ENCODE measurements at regions not wholly inside any gene's neighbourhood (a gene's known extent, or its start where the extent isn't known, plus 50 kb on each side); places are given as distances from the start of the nearest gene placed in this dataset.

GRCh38 chr3:176969066-176969465 is 228.2 kb downstream of the TBL1XR1 start:
- no peak for DNase-seq

- DNase-seq, result no peak
These were observed 228.7 kb downstream of the TBL1XR1 start for GRCh38 chr3:176968631-176969030.

- no peak for DNase-seq
These were observed 229.8 kb downstream of the TBL1XR1 start for GRCh38 chr3:176967522-176967921.

GRCh38 chr3:176964661-176965060 is 232.6 kb downstream of the TBL1XR1 start:
- DNase-seq, result no peak

DNA sequence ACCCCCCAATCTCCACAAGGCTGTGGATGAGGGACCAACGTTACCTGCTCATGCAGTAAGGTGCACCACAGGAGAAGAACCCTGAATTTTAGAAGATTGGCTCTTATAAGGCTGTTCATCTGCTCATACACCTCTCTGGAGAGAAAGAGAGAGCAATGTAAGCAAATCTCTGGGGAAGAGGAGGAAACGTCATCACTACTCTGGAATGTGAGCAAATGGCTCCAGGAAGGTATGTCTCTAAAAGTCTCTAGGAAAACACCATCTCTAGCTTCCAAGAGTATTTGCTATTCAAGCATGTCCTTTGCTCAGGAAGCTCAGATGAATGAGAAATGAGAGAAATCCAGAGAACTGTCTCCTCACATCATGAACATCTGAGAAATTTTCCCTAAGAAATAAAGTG is 235.4 kb downstream of the TBL1XR1 start:
- DNase-seq, result no peak

DNA sequence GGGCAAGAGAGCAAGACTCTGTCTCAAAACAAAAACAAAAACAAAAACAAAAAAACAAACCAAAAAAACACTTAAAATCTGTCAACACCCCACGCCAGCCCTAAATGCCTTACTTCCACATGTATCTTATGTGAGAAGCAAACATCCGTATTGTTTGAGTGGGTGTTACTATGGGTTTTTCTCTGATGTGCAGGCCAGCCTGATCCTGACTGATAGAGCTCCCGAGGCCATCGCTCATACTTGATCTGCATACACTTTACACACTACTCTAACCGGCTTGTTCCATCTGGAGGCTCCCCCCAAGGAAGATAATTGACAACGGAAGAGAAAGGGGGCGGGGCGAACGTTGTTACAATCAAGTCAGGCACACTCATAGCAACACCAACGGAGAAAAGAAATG is 237.4 kb downstream of the TBL1XR1 start:
- no peak for DNase-seq

DNA sequence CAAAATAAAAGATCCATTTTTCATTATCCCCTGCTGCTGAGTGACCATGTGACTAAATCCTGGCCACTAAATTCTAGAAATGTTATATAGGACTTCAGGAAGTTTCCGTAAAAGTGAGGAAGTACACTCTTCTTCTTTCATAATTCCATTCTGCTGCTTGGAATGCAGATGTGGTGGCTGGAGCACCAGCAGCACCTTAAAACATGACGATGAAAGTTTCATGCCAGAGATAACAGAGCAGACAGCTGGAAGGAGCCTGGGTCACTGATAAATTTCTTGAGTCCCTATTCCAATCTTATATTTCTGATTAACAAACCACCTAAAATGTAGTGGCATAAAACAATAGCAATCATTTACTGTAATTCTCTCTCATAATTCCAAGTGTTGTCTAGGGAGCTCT is 238.7 kb downstream of the TBL1XR1 start:
- DNase-seq, result no peak

DNA sequence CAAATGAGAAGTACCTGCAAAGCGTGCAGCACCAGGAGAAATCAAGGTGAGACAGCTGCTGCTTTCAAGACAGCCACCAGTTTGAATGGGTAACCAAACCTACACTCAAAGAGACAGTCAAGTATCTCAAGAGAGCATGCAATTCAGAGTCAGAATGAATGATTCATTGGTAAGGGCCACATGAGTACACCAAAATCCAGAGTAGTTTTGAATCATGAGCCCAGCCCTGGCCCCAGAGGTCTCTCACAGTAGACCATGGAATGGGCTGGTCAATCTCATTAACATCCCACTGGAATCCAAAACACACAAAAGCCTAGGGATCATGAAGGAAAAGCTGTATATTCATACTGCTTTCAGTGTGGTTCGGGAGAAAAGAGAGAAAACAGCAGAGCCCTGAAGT is 242.8 kb downstream of the TBL1XR1 start:
- no peak for DNase-seq

GRCh38 chr3:176953106-176954060 is 243.9 kb downstream of the TBL1XR1 start:
- no peak for DNase-seq

GRCh38 chr3:176951586-176952292 is 245.5 kb downstream of the TBL1XR1 start:
- DNase-seq, result no peak

GRCh38 chr3:176951144-176951543 is 246.1 kb downstream of the TBL1XR1 start:
- DNase-seq, result no peak

DNA sequence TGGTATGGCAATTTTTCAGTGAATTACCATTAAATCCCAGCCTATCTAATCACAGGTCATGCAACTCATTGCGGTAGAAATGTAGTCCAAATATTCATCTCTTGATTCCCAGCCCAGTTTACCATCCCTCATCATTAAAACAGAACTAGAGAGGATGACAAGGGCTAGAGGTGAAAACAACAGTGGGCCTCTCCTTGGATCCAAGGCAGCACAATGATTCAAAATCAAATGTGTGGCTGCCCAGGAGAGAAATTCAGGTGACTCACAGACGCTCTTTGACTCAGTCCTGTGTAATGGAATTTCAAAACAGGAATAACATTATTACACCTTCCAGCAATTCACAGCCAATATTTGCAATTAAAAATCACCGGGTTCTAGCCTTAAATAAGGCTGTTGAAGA is 246.5 kb downstream of the TBL1XR1 start:
- DNase-seq, result no peak

DNA sequence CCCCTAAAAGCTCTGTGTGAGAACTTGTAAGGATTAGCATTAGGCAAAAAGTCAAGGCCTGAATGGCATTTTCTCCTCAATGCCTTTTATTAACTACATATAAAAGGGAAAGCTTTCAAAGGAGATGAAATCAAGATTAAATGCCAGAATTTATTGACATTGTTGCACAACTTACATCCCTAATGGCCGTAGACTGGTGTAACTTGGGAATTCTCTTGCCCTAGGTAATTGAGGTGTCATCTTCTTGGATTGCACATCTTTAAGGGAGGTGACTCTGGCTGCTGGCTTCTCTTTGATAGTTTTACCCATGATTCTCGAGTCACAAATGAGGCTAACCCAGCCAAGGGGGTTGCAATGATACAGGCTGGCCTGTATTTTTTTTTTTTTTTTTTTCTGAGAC is 249.1 kb downstream of the TBL1XR1 start:
- DNase-seq, result no peak

DNA sequence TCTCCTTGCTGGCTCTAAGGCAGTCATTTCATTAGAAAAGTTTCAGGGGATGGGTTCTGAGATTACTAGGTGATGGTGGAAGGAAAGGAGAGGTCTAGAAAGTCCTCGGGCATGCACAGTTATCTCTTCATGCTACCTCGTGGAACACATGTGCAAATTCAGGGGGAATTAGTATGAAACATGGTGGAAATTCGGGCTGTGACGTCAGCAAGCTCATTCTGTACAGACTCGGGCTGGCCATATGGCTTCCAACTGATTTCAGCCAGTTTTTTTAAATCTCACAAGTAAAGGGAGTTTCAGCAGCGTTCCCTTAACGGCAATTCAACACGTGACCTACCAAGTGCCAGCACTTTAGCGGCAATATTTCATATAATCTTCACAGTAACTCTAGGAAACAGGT is 251.1 kb downstream of the TBL1XR1 start:
- no peak for DNase-seq

DNA sequence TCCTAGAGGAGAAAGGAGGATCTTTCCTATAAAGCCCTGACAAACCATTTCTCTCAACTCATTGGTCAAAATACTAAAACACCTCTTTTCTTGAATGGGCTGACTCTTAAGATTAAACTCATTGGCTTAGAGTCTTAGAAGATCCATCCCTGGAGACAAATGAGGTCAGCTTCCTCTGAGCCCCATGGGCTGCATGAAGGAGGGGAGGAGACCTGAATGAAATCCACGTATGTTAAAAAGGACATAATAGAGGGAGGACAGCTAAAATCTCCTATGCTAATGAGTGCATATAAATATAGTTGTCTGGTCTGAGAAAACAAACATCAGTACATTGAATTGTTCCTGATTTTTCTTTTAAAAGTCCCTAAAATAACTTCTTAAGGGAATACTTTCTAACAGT is 255.0 kb downstream of the TBL1XR1 start:
- DNase-seq, result no peak

GRCh38 chr3:176941689-176942088 is 255.6 kb downstream of the TBL1XR1 start:
- no peak for DNase-seq

- peak; percentile 2 to 49 for DNase-seq
These were observed 258.1 kb downstream of the TBL1XR1 start for GRCh38 chr3:176939022-176939817.

DNA sequence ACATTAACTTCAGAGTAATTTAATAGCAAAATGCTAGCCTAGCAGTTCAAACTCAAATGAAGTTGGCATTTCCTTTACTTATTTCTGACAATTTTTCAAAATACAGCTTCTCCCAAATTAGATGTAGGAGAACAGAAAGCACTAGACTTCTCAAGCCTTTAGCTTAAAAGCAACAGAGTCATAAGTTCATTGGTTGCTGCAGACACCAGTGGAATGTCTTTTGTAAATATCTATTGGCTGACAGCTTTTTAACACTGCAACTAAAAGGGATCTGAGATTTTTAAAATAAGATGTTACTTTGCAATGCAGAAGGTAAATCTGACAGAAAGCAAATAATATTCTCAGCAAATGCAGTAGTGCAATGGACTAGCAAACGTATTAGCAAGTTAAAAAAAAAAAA is 259.3 kb downstream of the TBL1XR1 start:
- DNase-seq, result no peak

- DNase-seq, result no peak
These were observed 259.7 kb downstream of the TBL1XR1 start for GRCh38 chr3:176937541-176937940.

DNA sequence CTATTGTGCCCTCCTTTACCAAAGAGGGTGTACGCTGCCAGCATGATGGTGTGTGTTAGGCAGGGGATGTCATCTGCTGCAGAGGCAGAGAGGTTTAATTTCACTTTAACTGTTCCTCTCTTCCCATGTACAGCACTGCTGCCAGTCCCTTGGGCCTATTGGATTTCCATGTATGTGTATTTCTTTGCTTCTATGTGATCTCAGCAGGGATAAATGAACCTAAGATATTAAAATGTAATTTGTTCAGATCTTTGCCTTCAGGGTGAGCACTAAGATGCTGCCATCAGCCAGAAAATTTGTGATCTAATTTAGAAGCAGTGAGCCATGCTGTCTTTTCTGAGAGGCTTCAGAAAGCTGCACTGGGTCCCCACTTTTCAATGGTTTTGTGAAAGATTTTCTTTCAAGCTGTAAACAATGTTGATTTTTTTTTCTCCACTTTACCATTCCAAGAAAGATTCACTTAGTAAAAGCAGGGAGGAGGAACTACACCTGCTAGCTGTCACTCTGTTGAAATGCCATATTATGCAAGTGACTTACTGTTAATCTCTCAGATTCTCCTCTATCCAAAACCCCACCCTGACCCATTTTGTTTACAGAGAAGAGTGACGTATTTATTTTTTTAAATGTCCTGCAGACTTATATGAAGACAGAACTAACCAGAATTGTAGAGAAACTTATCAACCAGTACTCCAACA is 261.9 kb downstream of the TBL1XR1 start:
- DNase-seq, result no peak

GRCh38 chr3:176934698-176935097 is 262.6 kb downstream of the TBL1XR1 start:
- no peak for DNase-seq

GRCh38 chr3:176933704-176934103 is 263.6 kb downstream of the TBL1XR1 start:
- DNase-seq, result no peak

GRCh38 chr3:176932433-176932832 is 264.8 kb downstream of the TBL1XR1 start:
- no peak for DNase-seq
